ENCODE measurements at regions not wholly inside any gene's neighbourhood (a gene's known extent, or its start where the extent isn't known, plus 50 kb on each side); places are given as distances from the start of the nearest gene placed in this dataset.

DNA sequence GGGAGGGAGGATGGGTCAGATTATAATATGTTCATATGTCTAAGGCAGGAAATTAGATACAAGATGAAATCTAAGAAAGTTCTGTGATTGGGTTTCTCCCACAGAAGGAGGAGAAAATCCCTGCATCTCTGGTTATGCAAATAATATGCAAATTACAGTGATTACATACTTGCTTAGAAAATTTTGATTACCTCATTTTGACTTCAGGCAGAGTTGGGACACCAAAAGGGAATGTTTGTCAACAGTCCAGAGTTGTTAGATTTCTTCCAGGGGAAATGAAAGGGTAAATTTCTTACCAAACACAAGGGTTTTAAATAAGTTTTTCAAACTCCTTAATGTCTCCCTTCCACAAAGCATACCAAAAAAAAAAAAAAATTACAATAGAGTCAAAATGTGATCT is 101.4 kb upstream of the STEAP1B start (continued):
- TF ChIP-seq CHD7 (IDR thresholded peaks at IDR 0.05; ENCODE audit: insufficient replicate concordance, low read length) (no peak), NANOG (IDR thresholded peaks at IDR 0.05; ENCODE audit: insufficient read depth, low read depth, low read length, poor library complexity, severe bottlenecking) (no peak), ATF3 (IDR thresholded peaks at IDR 0.05; ENCODE audit: insufficient read depth, low read depth, low read length) (no peak), HDAC2 (IDR thresholded peaks at IDR 0.05; ENCODE audit: borderline replicate concordance in 1 of 2, low read depth in 2 of 2, low read length in 2 of 2) (no peak), ASH2L (IDR thresholded peaks at IDR 0.05; ENCODE audit: low read length) (no peak), EP300 (IDR thresholded peaks at IDR 0.05; ENCODE audit: borderline replicate concordance in 1 of 2, low read depth in 2 of 2, low read length in 2 of 2) (no peak), POLR2A (IDR thresholded peaks at IDR 0.05; ENCODE audit: control extremely low read depth in 1 of 2, low read depth in 2 of 2, low read length in 2 of 2) (no peak)
- TF ChIP-seq, protein P1, sequence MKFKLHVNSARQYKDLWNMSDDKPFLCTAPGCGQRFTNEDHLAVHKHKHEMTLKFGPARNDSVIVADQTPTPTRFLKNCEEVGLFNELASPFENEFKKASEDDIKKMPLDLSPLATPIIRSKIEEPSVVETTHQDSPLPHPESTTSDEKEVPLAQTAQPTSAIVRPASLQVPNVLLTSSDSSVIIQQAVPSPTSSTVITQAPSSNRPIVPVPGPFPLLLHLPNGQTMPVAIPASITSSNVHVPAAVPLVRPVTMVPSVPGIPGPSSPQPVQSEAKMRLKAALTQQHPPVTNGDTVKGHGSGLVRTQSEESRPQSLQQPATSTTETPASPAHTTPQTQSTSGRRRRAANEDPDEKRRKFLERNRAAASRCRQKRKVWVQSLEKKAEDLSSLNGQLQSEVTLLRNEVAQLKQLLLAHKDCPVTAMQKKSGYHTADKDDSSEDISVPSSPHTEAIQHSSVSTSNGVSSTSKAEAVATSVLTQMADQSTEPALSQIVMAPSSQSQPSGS (IDR thresholded peaks at IDR 0.05; ENCODE audit: low read length): no peak
- TF ChIP-seq, protein P2, sequence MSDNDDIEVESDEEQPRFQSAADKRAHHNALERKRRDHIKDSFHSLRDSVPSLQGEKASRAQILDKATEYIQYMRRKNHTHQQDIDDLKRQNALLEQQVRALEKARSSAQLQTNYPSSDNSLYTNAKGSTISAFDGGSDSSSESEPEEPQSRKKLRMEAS (IDR thresholded peaks at IDR 0.05): no peak
